ENCODE measurements at regions not wholly inside any gene's neighbourhood (a gene's known extent, or its start where the extent isn't known, plus 50 kb on each side); places are given as distances from the start of the nearest gene placed in this dataset.

DNA sequence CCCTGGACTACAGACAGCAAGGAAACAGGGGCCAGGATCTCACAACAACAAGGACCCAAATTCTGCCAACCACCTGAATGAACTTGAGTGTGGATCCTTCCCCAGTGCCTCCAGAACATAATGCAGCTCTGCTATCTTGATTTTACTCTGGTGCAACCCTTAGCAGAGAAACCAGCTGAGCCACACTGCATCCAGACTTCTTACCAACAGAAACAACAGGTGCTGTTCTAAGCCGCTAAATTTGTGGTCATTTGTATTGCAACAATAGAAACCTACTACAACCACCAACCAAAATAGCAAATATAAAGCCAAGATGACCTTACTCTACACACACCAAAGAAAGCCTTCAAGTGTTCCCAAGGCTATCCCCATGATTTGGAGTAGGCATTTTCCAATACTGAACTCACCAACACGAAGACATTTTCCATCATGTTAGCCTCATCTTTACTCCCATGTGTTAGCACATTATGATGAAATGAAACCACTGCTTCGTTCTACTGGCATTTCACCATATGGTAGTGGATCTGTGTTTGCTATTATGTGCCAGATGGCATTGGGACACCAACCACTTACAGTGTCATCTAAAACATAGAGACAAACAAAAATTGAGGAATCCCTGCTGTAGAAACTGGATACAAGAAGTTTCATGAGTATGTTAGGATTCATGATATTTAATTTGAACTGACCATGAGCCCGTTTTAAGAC lies 249.8 kb upstream of the ID4 start:
- ChIA-PET POLR2A (interaction anchor here (0.8 kb wide), 1 partner anchor 9 kb away, joined by 3 read pairs; no protein-coding TSS in a partner anchor), CTCF (interaction anchor here (0.6 to 1.1 kb wide), 3 partner anchors 10 to 563 kb away, joined by 3 read pairs; no protein-coding TSS in a partner anchor)
- Mint-ChIP-seq H3K27ac (ENCODE audit: low read depth, unreplicated experiment) (no peak overlapping the region), H3K4me3 (ENCODE audit: unreplicated experiment) (no peak overlapping the region), H3K9me3 (ENCODE audit: unreplicated experiment) (no peaks in the 10 kb centered on the region), H3K36me3 (ENCODE audit: insufficient read depth, unreplicated experiment) (no peaks in the 10 kb centered on the region), H3K4me1 (ENCODE audit: insufficient read depth, unreplicated experiment) (no peaks in the 10 kb centered on the region), H3K27me3 (ENCODE audit: insufficient read depth, unreplicated experiment) (no peaks in the 10 kb centered on the region)
- BruUV-seq (replicated peaks) = no TSS peak
- intact Hi-C loops (cut with micrococcal nuclease) = no loop called here
- DNase-seq (ENCODE audit: unreplicated experiment) = no peak
- TF ChIP-seq, protein P1, sequence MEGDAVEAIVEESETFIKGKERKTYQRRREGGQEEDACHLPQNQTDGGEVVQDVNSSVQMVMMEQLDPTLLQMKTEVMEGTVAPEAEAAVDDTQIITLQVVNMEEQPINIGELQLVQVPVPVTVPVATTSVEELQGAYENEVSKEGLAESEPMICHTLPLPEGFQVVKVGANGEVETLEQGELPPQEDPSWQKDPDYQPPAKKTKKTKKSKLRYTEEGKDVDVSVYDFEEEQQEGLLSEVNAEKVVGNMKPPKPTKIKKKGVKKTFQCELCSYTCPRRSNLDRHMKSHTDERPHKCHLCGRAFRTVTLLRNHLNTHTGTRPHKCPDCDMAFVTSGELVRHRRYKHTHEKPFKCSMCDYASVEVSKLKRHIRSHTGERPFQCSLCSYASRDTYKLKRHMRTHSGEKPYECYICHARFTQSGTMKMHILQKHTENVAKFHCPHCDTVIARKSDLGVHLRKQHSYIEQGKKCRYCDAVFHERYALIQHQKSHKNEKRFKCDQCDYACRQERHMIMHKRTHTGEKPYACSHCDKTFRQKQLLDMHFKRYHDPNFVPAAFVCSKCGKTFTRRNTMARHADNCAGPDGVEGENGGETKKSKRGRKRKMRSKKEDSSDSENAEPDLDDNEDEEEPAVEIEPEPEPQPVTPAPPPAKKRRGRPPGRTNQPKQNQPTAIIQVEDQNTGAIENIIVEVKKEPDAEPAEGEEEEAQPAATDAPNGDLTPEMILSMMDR (IDR thresholded peaks at IDR 0.05; ENCODE audit: unreplicated experiment) = no peak

DNA sequence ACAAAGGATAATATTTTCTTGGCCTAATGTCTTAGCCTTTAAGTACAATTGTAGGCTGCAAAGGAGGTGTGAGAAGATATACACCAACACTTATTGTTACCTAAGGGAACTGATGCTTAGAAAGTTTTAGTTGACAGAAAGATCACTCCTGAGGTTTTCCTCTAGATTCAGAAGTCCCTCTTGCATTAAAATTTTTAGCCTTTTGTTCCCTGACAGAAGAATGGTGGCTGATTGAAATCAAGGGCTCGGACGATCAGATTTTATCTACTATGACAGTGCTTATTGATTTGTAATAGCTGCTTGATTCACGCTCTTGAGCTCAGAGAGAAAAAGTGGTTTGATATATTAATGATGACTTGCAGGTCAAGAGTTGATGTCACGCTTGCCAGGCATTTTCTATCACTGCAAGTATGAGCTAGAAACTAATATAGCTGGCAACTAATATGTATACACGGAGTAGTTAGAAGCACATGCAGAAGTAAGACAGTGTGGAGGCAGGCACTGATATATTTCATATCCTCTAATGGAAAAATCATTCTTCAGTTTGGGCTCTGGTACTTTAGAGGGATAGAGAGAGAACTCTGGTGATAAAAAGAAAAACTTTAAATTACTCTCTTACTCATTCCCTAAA lies 246.6 kb upstream of the ID4 start:
- Mint-ChIP-seq H3K36me3 (ENCODE audit: insufficient read depth, unreplicated experiment) (no peaks in the 10 kb centered on the region), H3K4me1 (ENCODE audit: insufficient read depth, unreplicated experiment) (no peaks in the 10 kb centered on the region), H3K27me3 (ENCODE audit: insufficient read depth, unreplicated experiment) (no peaks in the 10 kb centered on the region), H3K4me3 (ENCODE audit: unreplicated experiment) (no peak overlapping the region), H3K27ac (ENCODE audit: low read depth, unreplicated experiment) (no peak overlapping the region), H3K9me3 (ENCODE audit: unreplicated experiment) (no peaks in the 10 kb centered on the region)
- no peak for DNase-seq (ENCODE audit: unreplicated experiment)
- TF ChIP-seq, protein P1 (IDR thresholded peaks at IDR 0.05; ENCODE audit: unreplicated experiment) = no peak
- intact Hi-C loops (cut with micrococcal nuclease) = no loop called here
- ChIA-PET POLR2A (no interaction called here), CTCF (interaction anchor here (0.6 to 0.7 kb wide), 2 partner anchors 125 to 1728 kb away, joined by 3 to 5 read pairs; no protein-coding TSS in a partner anchor)
- BruUV-seq (replicated peaks) = no TSS peak

DNA sequence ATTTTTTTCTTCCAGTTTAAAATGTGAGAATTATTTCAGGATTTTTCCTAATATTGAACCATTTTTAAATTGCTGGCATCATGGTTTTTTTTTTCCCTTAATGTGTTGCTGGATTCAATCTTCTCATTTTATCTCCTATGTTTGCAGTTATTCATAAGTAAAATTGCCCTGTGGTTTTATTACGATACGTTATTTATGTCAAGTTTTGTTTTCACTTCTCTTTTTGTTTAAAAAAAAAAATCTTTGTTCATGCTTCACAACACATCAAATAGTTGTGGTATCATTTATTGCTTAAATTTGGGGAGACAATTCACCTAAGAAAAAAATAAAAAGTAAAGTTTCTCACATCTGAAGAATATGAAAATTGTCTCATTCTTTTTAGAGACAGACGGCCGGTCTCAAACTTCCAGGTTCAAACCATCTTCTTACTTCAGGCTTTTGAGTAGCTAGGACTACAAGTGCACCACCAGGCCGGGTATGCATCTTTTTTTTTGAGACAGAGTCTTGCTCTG lies 239.3 kb upstream of the ID4 start:
- DNase-seq (ENCODE audit: unreplicated experiment) = no peak
- Mint-ChIP-seq H3K4me3 (ENCODE audit: unreplicated experiment) (no peak overlapping the region), H3K4me1 (ENCODE audit: insufficient read depth, unreplicated experiment) (no peaks in the 10 kb centered on the region), H3K36me3 (ENCODE audit: insufficient read depth, unreplicated experiment) (no peaks in the 10 kb centered on the region), H3K9me3 (ENCODE audit: unreplicated experiment) (no peaks in the 10 kb centered on the region), H3K27me3 (ENCODE audit: insufficient read depth, unreplicated experiment) (no peaks in the 10 kb centered on the region), H3K27ac (ENCODE audit: low read depth, unreplicated experiment) (no peak overlapping the region)
- ChIA-PET POLR2A (interaction anchor here (0.6 kb wide), 1 partner anchor 38 kb away, joined by 3 read pairs; no protein-coding TSS in a partner anchor), CTCF (no interaction called here)
- TF ChIP-seq, protein P1 (IDR thresholded peaks at IDR 0.05; ENCODE audit: unreplicated experiment) = no peak
- intact Hi-C loops (cut with micrococcal nuclease) = no loop called here
- BruUV-seq (replicated peaks) = no TSS peak

DNA sequence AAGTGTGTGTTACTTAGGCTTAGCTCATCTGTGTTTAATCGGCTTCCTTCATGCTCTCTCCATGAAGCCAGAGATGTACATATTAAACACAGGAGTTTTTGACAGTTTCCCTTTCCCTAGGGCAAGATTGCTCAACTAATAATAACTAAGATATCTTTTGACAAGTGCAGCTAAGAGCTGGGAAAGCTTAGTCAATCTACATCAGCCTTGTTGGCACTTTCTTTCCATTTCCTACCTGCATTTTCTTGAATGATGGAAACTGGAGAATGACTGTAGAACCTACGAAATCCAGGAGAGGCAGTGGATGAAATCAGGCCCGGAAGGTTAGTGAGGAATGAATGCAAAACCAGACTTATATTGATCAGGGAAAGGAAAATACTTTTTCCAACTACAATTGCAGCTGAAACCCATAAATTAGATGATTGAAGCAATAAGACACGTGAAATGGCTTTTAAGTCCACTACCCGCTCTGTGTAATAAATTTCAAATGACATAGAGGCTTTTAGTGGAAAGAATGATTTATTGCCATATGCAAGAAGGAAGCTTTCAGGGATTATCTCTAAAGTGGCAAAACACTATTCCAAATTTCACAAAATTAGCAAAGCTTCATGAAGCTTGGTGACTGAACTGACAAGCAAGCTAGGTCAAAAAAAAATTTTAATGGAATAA lies 237.2 kb upstream of the ID4 start:
- TF ChIP-seq, protein P1 (IDR thresholded peaks at IDR 0.05; ENCODE audit: unreplicated experiment) = no peak
- intact Hi-C loops (cut with micrococcal nuclease) = no loop called here
- no TSS peak for BruUV-seq (replicated peaks)

More for the DNA sequence above, 237.2 kb upstream of the ID4 start:
- DNase-seq (ENCODE audit: unreplicated experiment) = no peak
- H3K27me3 Mint-ChIP-seq (ENCODE audit: insufficient read depth, unreplicated experiment) = no peaks in the 10 kb centered on the region
- H3K36me3 Mint-ChIP-seq (ENCODE audit: insufficient read depth, unreplicated experiment) = no peaks in the 10 kb centered on the region
- H3K4me1 Mint-ChIP-seq (ENCODE audit: insufficient read depth, unreplicated experiment) = no peaks in the 10 kb centered on the region
- ChIA-PET CTCF (interaction anchor here (0.6 to 0.7 kb wide), 2 partner anchors 378 to 531 kb away, joined by 3 read pairs; no protein-coding TSS in a partner anchor), POLR2A (interaction anchor here (0.6 to 0.8 kb wide), 2 partner anchors 8 to 82 kb away, joined by 4 read pairs; no protein-coding TSS in a partner anchor)
- H3K4me3 Mint-ChIP-seq (ENCODE audit: unreplicated experiment) = no peak overlapping the region
- peaks cover under 1% of the 10 kb centered on the region for H3K9me3 Mint-ChIP-seq (ENCODE audit: unreplicated experiment)
- no peak overlapping the region for H3K27ac Mint-ChIP-seq (ENCODE audit: low read depth, unreplicated experiment)

Measured in MCF 10A (cell line).